MM.1S (cell line): ENCODE measurements at regions not wholly inside any gene's neighbourhood (a gene's known extent, or its start where the extent isn't known, plus 50 kb on each side); places are given as distances from the start of the nearest gene placed in this dataset.

Source experiments
- CTCF ChIP-seq: fragments of 300-600 bp; sonication (generic); IDR thresholded peaks from 2 replicates; pipeline ENCODE4 v1.5.1; 2016; ENCODE audit warnings: antibody characterized with exemption, low read length, mixed read lengths
- EZH2 ChIP-seq: fragments of 300-600 bp; sonication (generic); optimal IDR thresholded peaks from 2 replicates; pipeline ENCODE3; 2017; ENCODE audit warnings: low read depth, mild to moderate bottlenecking, antibody characterized with exemption, low read length, mixed read lengths
- EZH2phosphoT487 ChIP-seq: fragments of 300-600 bp; sonication (generic); IDR thresholded peaks from 2 replicates; pipeline ENCODE4 v1.6.1; 2018; ENCODE audit warnings: antibody characterized with exemption, low read length

- no peak for TF ChIP-seq CTCF
- no peak for TF ChIP-seq EZH2
- no peak for TF ChIP-seq EZH2phosphoT487
Measured at GRCh38 chr10:31147210-31147608, 115.5 kb upstream of the ZNF438 start.
